ENCODE measurements at regions not wholly inside any gene's neighbourhood (a gene's known extent, or its start where the extent isn't known, plus 50 kb on each side); places are given as distances from the start of the nearest gene placed in this dataset.
"Not testable (repeated sequence)": the region's sequence is repeated elsewhere in the genome, so short reads cannot be mapped to it uniquely, and the experiment has no call there.

GRCh38 chr12:91889059-91889458, 256.6 kb downstream of the BTG1 start:
- no peak for DNase-seq
- H3K27me3 ChIP-seq (ENCODE audit: control insufficient read depth, insufficient read depth, low read length) = no peaks in the 10 kb centered on the region
- H3K36me3 ChIP-seq (replicated peaks; ENCODE audit: control insufficient read depth, insufficient read depth, low read length) = no peaks in the 10 kb centered on the region
- no peak overlapping the region for H3K4me3 ChIP-seq (ENCODE audit: insufficient read depth, low read depth, low read length)

GRCh38 chr12:91887957-91888356, 257.7 kb downstream of the BTG1 start:
- no peak overlapping the region for H3K4me3 ChIP-seq (ENCODE audit: insufficient read depth, low read depth, low read length)
- no peak for DNase-seq
- no peaks in the 10 kb centered on the region for H3K36me3 ChIP-seq (replicated peaks; ENCODE audit: control insufficient read depth, insufficient read depth, low read length)
- H3K27me3 ChIP-seq (ENCODE audit: control insufficient read depth, insufficient read depth, low read length) = no peaks in the 10 kb centered on the region

GRCh38 chr12:91885851-91886731, 259.6 kb downstream of the BTG1 start:
- H3K4me3 ChIP-seq (ENCODE audit: insufficient read depth, low read depth, low read length) = no peak overlapping the region
- H3K36me3 ChIP-seq (replicated peaks; ENCODE audit: control insufficient read depth, insufficient read depth, low read length) = no peaks in the 10 kb centered on the region
- DNase-seq = no peak
- H3K27me3 ChIP-seq (ENCODE audit: control insufficient read depth, insufficient read depth, low read length) = no peaks in the 10 kb centered on the region

- H3K27me3 ChIP-seq (ENCODE audit: control insufficient read depth, insufficient read depth, low read length) = no peaks in the 10 kb centered on the region
- no peak overlapping the region for H3K4me3 ChIP-seq (ENCODE audit: insufficient read depth, low read depth, low read length)
- no peaks in the 10 kb centered on the region for H3K36me3 ChIP-seq (replicated peaks; ENCODE audit: control insufficient read depth, insufficient read depth, low read length)
- no peak for DNase-seq
Measured at GRCh38 chr12:91884230-91884629, 261.4 kb downstream of the BTG1 start.

GRCh38 chr12:91883811-91884210, 261.8 kb downstream of the BTG1 start:
- Histone ChIP-seq H3K36me3 (replicated peaks; ENCODE audit: control insufficient read depth, insufficient read depth, low read length) (no peaks in the 10 kb centered on the region), H3K27me3 (ENCODE audit: control insufficient read depth, insufficient read depth, low read length) (no peaks in the 10 kb centered on the region), H3K4me3 (ENCODE audit: insufficient read depth, low read depth, low read length) (no peak overlapping the region)
- no peak for DNase-seq

GRCh38 chr12:91882910-91883309, 262.7 kb downstream of the BTG1 start:
- H3K27me3 ChIP-seq (ENCODE audit: control insufficient read depth, insufficient read depth, low read length) = no peaks in the 10 kb centered on the region

GRCh38 chr12:91880528-91880927, 265.1 kb downstream of the BTG1 start:
- H3K4me3 ChIP-seq (ENCODE audit: insufficient read depth, low read depth, low read length) = no peak overlapping the region
- no peaks in the 10 kb centered on the region for H3K36me3 ChIP-seq (replicated peaks; ENCODE audit: control insufficient read depth, insufficient read depth, low read length)
- no peak for DNase-seq
- no peaks in the 10 kb centered on the region for H3K27me3 ChIP-seq (ENCODE audit: control insufficient read depth, insufficient read depth, low read length)

More at GRCh38 chr12:91882910-91883309, 262.7 kb downstream of the BTG1 start:
- no peak for DNase-seq
- Histone ChIP-seq H3K36me3 (replicated peaks; ENCODE audit: control insufficient read depth, insufficient read depth, low read length) (no peaks in the 10 kb centered on the region), H3K4me3 (ENCODE audit: insufficient read depth, low read depth, low read length) (no peak overlapping the region)

- Histone ChIP-seq H3K4me3 (ENCODE audit: insufficient read depth, low read depth, low read length) (no peak overlapping the region), H3K36me3 (replicated peaks; ENCODE audit: control insufficient read depth, insufficient read depth, low read length) (no peaks in the 10 kb centered on the region), H3K27me3 (ENCODE audit: control insufficient read depth, insufficient read depth, low read length) (no peaks in the 10 kb centered on the region)
- DNase-seq = no peak
Measured at GRCh38 chr12:91877456-91878235, 268.0 kb downstream of the BTG1 start.

GRCh38 chr12:91877022-91877421, 268.6 kb downstream of the BTG1 start:
- H3K36me3 ChIP-seq (replicated peaks; ENCODE audit: control insufficient read depth, insufficient read depth, low read length) = no peaks in the 10 kb centered on the region
- no peak overlapping the region for H3K4me3 ChIP-seq (ENCODE audit: insufficient read depth, low read depth, low read length)
- no peak for DNase-seq
- H3K27me3 ChIP-seq (ENCODE audit: control insufficient read depth, insufficient read depth, low read length) = no peaks in the 10 kb centered on the region

GRCh38 chr12:91875671-91876070, 270.0 kb downstream of the BTG1 start:
- not testable (repeated sequence) for H3K4me3 ChIP-seq (ENCODE audit: insufficient read depth, low read depth, low read length); H3K27me3 ChIP-seq (ENCODE audit: control insufficient read depth, insufficient read depth, low read length); H3K36me3 ChIP-seq (replicated peaks; ENCODE audit: control insufficient read depth, insufficient read depth, low read length); DNase-seq

GRCh38 chr12:91874086-91874865, 271.4 kb downstream of the BTG1 start:
- H3K4me3 ChIP-seq (ENCODE audit: insufficient read depth, low read depth, low read length) = no peak overlapping the region
- no peak for DNase-seq
- H3K36me3 ChIP-seq (replicated peaks; ENCODE audit: control insufficient read depth, insufficient read depth, low read length) = no peaks in the 10 kb centered on the region
- H3K27me3 ChIP-seq (ENCODE audit: control insufficient read depth, insufficient read depth, low read length) = no peaks in the 10 kb centered on the region

GRCh38 chr12:91871751-91872150, 273.9 kb downstream of the BTG1 start:
- H3K4me3 ChIP-seq (ENCODE audit: insufficient read depth, low read depth, low read length) = no peak overlapping the region
- H3K36me3 ChIP-seq (replicated peaks; ENCODE audit: control insufficient read depth, insufficient read depth, low read length) = no peaks in the 10 kb centered on the region
- H3K27me3 ChIP-seq (ENCODE audit: control insufficient read depth, insufficient read depth, low read length) = no peaks in the 10 kb centered on the region
- DNase-seq = no peak

GRCh38 chr12:91870872-91871707, 274.6 kb downstream of the BTG1 start:
- DNase-seq = no peak
- Histone ChIP-seq H3K4me3 (ENCODE audit: insufficient read depth, low read depth, low read length) (no peak overlapping the region), H3K36me3 (replicated peaks; ENCODE audit: control insufficient read depth, insufficient read depth, low read length) (no peaks in the 10 kb centered on the region), H3K27me3 (ENCODE audit: control insufficient read depth, insufficient read depth, low read length) (no peaks in the 10 kb centered on the region)

- no peak for DNase-seq
- Histone ChIP-seq H3K4me3 (ENCODE audit: insufficient read depth, low read depth, low read length) (no peak overlapping the region), H3K36me3 (replicated peaks; ENCODE audit: control insufficient read depth, insufficient read depth, low read length) (no peaks in the 10 kb centered on the region), H3K27me3 (ENCODE audit: control insufficient read depth, insufficient read depth, low read length) (no peaks in the 10 kb centered on the region)
Measured at GRCh38 chr12:91868054-91868453, 277.6 kb downstream of the BTG1 start.

Data from H7 (cell line).